Heart left ventricle (tissue), 13 donors: ENCODE measurements at regions not wholly inside any gene's neighbourhood (a gene's known extent, or its start where the extent isn't known, plus 50 kb on each side); places are given as distances from the start of the nearest gene placed in this dataset.
"Not testable (repeated sequence)": the region's sequence is repeated elsewhere in the genome, so short reads cannot be mapped to it uniquely, and the experiment has no call there.

Experiments used
- CTCF ChIP-seq, 12 donors: fragments of 200-600 bp; sonication (generic) in 4 of 12; IDR thresholded peaks; one replicate each; pipeline versions ENCODE4 v1.5.0 to v1.8.0; 2018 to 2022; ENCODE audit warnings: antibody characterized with exemption in 12 of 12, mild to moderate bottlenecking in 5 of 12
- POLR2A ChIP-seq, 2 donors: fragments of 450-650 bp; IDR thresholded peaks; one replicate each; pipeline ENCODE4 v1.6.1; 2017; ENCODE audit warnings: antibody characterized with exemption in 2 of 2, mild to moderate bottlenecking in 2 of 2, moderate library complexity in 2 of 2
- donor health status: ischemic (EF 13 %, LVEDD 7.1; RV severe dilation, severe dysfunction).
- donor health status: DM: no; HTN: yes; CAD: no.
- donor health status: DM: no; HTN: no; CAD: no.
- donor health status: ischemic (EF 25% LVEDD 6.9; RV normal size, moderate dysfunction).
- donor health status: ischemic (EF 25% LVEDD 5.7; RV mildly dilated, moderate dysfunction).
- donor health status: ischemic (EF 35%, LVEDD 5.7; RV mildly dilated, moderate dysfunction).
- donor health status: nonischemic (EF 11% LVEDD 7.7; RV severe dilation, severe dysfunction).
- donor health status: DM: yes; HTN: yes; CAD: no.
- donor health status: PGD.
- donor health status: ischemic (EF 29% LVEDD 5.4; RV normal size, mild dysfunction).
- donor health status: nonischemic (EF 23%, LVEDD 6.1; RV moderate dilation, normal function).

GRCh38 chr11:103616586-103616985, 419.9 kb upstream of the DDI1 start:
- TF ChIP-seq POLR2A, CTCF (IDR thresholded peaks at IDR 0.05): not testable (repeated sequence)
